Effector memory CD4-positive, alpha-beta T cell (primary cell): ENCODE measurements at regions not wholly inside any gene's neighbourhood (a gene's known extent, or its start where the extent isn't known, plus 50 kb on each side); places are given as distances from the start of the nearest gene placed in this dataset.
"Not testable (repeated sequence)": the region's sequence is repeated elsewhere in the genome, so short reads cannot be mapped to it uniquely, and the experiment has no call there.

Source experiments
- DNase-seq, 3 donors: peaks; one replicate each; pipeline ENCODE4 v3.0.0-alpha.2; 2020
- H3K27ac ChIP-seq: 2 replicates; pipeline ENCODE4 v1.7.0; 2013; ENCODE audit warnings: mild to moderate bottlenecking, low read length, moderate library complexity; ENCODE audit not compliant: insufficient read depth, poor library complexity, severe bottlenecking
- H3K27me3 ChIP-seq: replicated peaks from 2 replicates; pipeline ENCODE4 v1.7.0; 2013; ENCODE audit warnings: mild to moderate bottlenecking, low read length; ENCODE audit not compliant: insufficient read depth, control insufficient read depth, poor library complexity, severe bottlenecking
- H3K36me3 ChIP-seq: 2 replicates; pipeline ENCODE4 v1.7.0; 2013; ENCODE audit warnings: mild to moderate bottlenecking, low read length, moderate library complexity; ENCODE audit not compliant: control insufficient read depth, insufficient read depth
- H3K4me1 ChIP-seq: 2 replicates; pipeline ENCODE4 v1.7.0; 2013; ENCODE audit warnings: low read length, mild to moderate bottlenecking; ENCODE audit not compliant: control insufficient read depth, insufficient read depth, poor library complexity, severe bottlenecking
- H3K4me3 ChIP-seq: 2 replicates; pipeline ENCODE4 v1.7.0; 2013; ENCODE audit warnings: low read length, low read depth, mild to moderate bottlenecking; ENCODE audit not compliant: insufficient read depth, poor library complexity, severe bottlenecking
- H3K9me3 ChIP-seq: 2 replicates; pipeline ENCODE4 v1.7.0; 2013; ENCODE audit warnings: mild to moderate bottlenecking, low read length, moderate library complexity; ENCODE audit not compliant: control insufficient read depth

GRCh38 chr20:50442512-50442911, 67.7 kb upstream of the PTPN1 start:
- no peak for DNase-seq
- Histone ChIP-seq H3K27ac (no peak overlapping the region), H3K27me3 (no peaks in the 10 kb centered on the region), H3K4me3 (no peak overlapping the region), H3K36me3 (no peaks in the 10 kb centered on the region), H3K9me3 (no peaks in the 10 kb centered on the region), H3K4me1 (no peaks in the 10 kb centered on the region)

GRCh38 chr20:50445354-50446151, 64.6 kb upstream of the PTPN1 start:
- H3K4me3 ChIP-seq: no peak overlapping the region

GRCh38 chr20:50446351-50447101, 63.7 kb upstream of the PTPN1 start:
- DNase-seq: no peak
- Histone ChIP-seq H3K4me3 (no peak overlapping the region), H3K9me3 (no peaks in the 10 kb centered on the region), H3K27ac (no peak overlapping the region), H3K4me1 (no peaks in the 10 kb centered on the region), H3K36me3 (no peaks in the 10 kb centered on the region), H3K27me3 (no peaks in the 10 kb centered on the region)

More at GRCh38 chr20:50445354-50446151, 64.6 kb upstream of the PTPN1 start:
- Histone ChIP-seq H3K9me3 (no peaks in the 10 kb centered on the region), H3K36me3 (no peaks in the 10 kb centered on the region), H3K4me1 (no peaks in the 10 kb centered on the region), H3K27me3 (no peaks in the 10 kb centered on the region), H3K27ac (no peak overlapping the region)
- no peak for DNase-seq

- H3K27me3 ChIP-seq: no peaks in the 10 kb centered on the region
- H3K27ac ChIP-seq: no peak overlapping the region
- no peak overlapping the region for H3K4me3 ChIP-seq
- no peaks in the 10 kb centered on the region for H3K9me3 ChIP-seq
- no peak for DNase-seq
- H3K4me1 ChIP-seq: no peaks in the 10 kb centered on the region
- H3K36me3 ChIP-seq: no peaks in the 10 kb centered on the region
These were observed 62.9 kb upstream of the PTPN1 start for GRCh38 chr20:50447102-50447804.

GRCh38 chr20:50447817-50448216, 62.4 kb upstream of the PTPN1 start:
- no peaks in the 10 kb centered on the region for H3K4me1 ChIP-seq
- DNase-seq: no peak
- H3K36me3 ChIP-seq: no peaks in the 10 kb centered on the region
- H3K9me3 ChIP-seq: no peaks in the 10 kb centered on the region
- no peaks in the 10 kb centered on the region for H3K27me3 ChIP-seq
- no peak overlapping the region for H3K4me3 ChIP-seq
- H3K27ac ChIP-seq: no peak overlapping the region

GRCh38 chr20:50448625-50449403, 61.4 kb upstream of the PTPN1 start:
- not testable (repeated sequence) for DNase-seq, H3K4me1 ChIP-seq

GRCh38 chr20:50449738-50450492, 60.3 kb upstream of the PTPN1 start:
- no peak for DNase-seq
- no peaks in the 10 kb centered on the region for H3K36me3 ChIP-seq
- no peak overlapping the region for H3K27ac ChIP-seq
- no peaks in the 10 kb centered on the region for H3K4me1 ChIP-seq
- H3K4me3 ChIP-seq: no peak overlapping the region
- no peaks in the 10 kb centered on the region for H3K27me3 ChIP-seq
- H3K9me3 ChIP-seq: no peaks in the 10 kb centered on the region

More at GRCh38 chr20:50448625-50449403, 61.4 kb upstream of the PTPN1 start:
- H3K27ac ChIP-seq, H3K36me3 ChIP-seq, H3K9me3 ChIP-seq, H3K4me3 ChIP-seq, H3K27me3 ChIP-seq: not testable (repeated sequence)

GRCh38 chr20:50450493-50450826, 59.7 kb upstream of the PTPN1 start:
- no peaks in the 10 kb centered on the region for H3K9me3 ChIP-seq
- H3K4me1 ChIP-seq: no peaks in the 10 kb centered on the region
- DNase-seq: no peak
- no peak overlapping the region for H3K4me3 ChIP-seq
- no peaks in the 10 kb centered on the region for H3K27me3 ChIP-seq
- H3K36me3 ChIP-seq: no peaks in the 10 kb centered on the region
- no peak overlapping the region for H3K27ac ChIP-seq
